ENCODE measurements at regions not wholly inside any gene's neighbourhood (a gene's known extent, or its start where the extent isn't known, plus 50 kb on each side); places are given as distances from the start of the nearest gene placed in this dataset.

DNA sequence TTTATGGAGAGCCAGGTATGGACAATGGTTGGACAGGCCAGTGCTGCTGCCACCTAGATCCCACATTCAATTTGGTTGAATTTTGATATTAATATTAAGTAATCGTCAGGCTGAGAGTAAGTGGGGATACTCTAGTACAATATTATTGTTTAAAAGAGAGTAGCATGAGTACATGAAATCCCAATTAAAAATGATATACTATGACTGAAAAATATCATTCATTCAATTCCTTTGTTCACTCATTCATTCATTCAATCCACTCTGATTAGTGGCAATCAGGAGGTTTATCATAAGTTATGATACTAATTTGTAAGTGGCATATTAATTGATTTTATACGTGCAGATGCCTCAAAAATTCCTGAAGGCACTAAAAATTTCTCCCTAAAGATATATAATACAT lies 224.2 kb downstream of the DMRT2 start:
- in situ Hi-C loops (cut with HindIII; ENCODE audit: low pct_unique_long_range_greater_than_20kb, low sequenced_read_pairs), result no loop called here
- DNase-seq (ENCODE audit: low read depth in 1 of 2, low spot score in 1 of 2), result no peak
- TF ChIP-seq JUND (IDR thresholded peaks at IDR 0.05; ENCODE audit: low read depth), result no peak

- no peak for TF ChIP-seq JUND (IDR thresholded peaks at IDR 0.05; ENCODE audit: low read depth)
- no peak for DNase-seq (ENCODE audit: low read depth in 1 of 2, low spot score in 1 of 2)
- in situ Hi-C loops (cut with HindIII; ENCODE audit: low pct_unique_long_range_greater_than_20kb, low sequenced_read_pairs), result no loop called here
These were observed 226.3 kb downstream of the DMRT2 start for GRCh38 chr9:1276474-1276873.

GRCh38 chr9:1284727-1285126 lies 234.6 kb downstream of the DMRT2 start:
- in situ Hi-C loops (cut with HindIII; ENCODE audit: low pct_unique_long_range_greater_than_20kb, low sequenced_read_pairs), result no loop called here
- no peak for TF ChIP-seq JUND (IDR thresholded peaks at IDR 0.05; ENCODE audit: low read depth)
- DNase-seq (ENCODE audit: low read depth in 1 of 2, low spot score in 1 of 2), result no peak

DNA sequence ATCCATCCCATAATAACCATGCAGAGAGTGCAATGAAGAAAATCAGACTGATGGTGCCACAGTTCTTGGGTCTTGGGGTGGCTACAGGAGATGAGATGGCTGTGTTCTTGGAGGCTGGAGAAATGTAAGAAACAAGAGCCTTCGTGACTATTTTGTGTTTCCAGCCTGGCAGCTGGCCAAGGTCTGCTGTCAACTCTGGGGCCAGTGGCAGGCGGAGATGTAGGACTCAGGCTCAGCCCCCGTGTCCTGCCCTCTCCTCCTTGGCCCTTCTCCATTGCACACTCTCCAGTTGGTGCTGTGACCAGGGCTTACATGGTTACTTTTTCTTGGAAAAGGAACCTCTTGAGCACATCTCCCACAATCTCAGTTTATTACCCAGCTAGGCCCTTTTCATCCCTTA lies 235.4 kb downstream of the DMRT2 start:
- in situ Hi-C loops (cut with HindIII; ENCODE audit: low pct_unique_long_range_greater_than_20kb, low sequenced_read_pairs), result no loop called here
- no peak for TF ChIP-seq JUND (IDR thresholded peaks at IDR 0.05; ENCODE audit: low read depth)
- DNase-seq (ENCODE audit: low read depth in 1 of 2, low spot score in 1 of 2), result no peak

GRCh38 chr9:1292384-1292783 lies 242.2 kb downstream of the DMRT2 start:
- in situ Hi-C loops (cut with HindIII; ENCODE audit: low pct_unique_long_range_greater_than_20kb, low sequenced_read_pairs), result no loop called here
- no peak for TF ChIP-seq JUND (IDR thresholded peaks at IDR 0.05; ENCODE audit: low read depth)
- DNase-seq (ENCODE audit: low read depth in 1 of 2, low spot score in 1 of 2), result no peak

- no peak for DNase-seq (ENCODE audit: low read depth in 1 of 2, low spot score in 1 of 2)
- in situ Hi-C loops (cut with HindIII; ENCODE audit: low pct_unique_long_range_greater_than_20kb, low sequenced_read_pairs), result no loop called here
- no peak for TF ChIP-seq JUND (IDR thresholded peaks at IDR 0.05; ENCODE audit: low read depth)
These were observed 244.6 kb downstream of the DMRT2 start for GRCh38 chr9:1294641-1295258.

DNA sequence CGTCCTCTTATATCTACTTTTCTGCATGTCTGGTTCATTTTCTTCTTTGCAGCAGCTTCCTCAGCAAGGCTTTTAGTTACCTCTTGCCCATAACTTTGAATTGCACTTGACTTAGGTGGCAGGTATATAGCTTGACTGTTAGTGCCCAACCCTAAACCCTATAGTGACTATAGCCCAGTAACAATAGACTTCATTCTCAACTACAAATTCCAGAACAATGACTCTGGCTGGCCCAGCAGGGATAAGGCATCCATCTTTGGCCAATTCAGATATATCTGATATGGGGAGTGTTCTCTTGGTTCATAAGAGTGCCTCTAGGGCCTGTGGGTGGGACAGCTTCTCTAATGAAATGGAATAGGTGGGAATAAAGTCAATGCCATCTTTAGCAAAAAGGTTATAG lies 246.2 kb downstream of the DMRT2 start:
- in situ Hi-C loops (cut with HindIII; ENCODE audit: low pct_unique_long_range_greater_than_20kb, low sequenced_read_pairs), result no loop called here
- no peak for DNase-seq (ENCODE audit: low read depth in 1 of 2, low spot score in 1 of 2)
- no peak for TF ChIP-seq JUND (IDR thresholded peaks at IDR 0.05; ENCODE audit: low read depth)

GRCh38 chr9:1298046-1298445 lies 247.9 kb downstream of the DMRT2 start:
- no peak for DNase-seq (ENCODE audit: low read depth in 1 of 2, low spot score in 1 of 2)
- TF ChIP-seq JUND (IDR thresholded peaks at IDR 0.05; ENCODE audit: low read depth), result no peak
- in situ Hi-C loops (cut with HindIII; ENCODE audit: low pct_unique_long_range_greater_than_20kb, low sequenced_read_pairs), result no loop called here

- TF ChIP-seq JUND (IDR thresholded peaks at IDR 0.05; ENCODE audit: low read depth), result no peak
- in situ Hi-C loops (cut with HindIII; ENCODE audit: low pct_unique_long_range_greater_than_20kb, low sequenced_read_pairs), result no loop called here
- DNase-seq (ENCODE audit: low read depth in 1 of 2, low spot score in 1 of 2), result no peak
These were observed 250.8 kb downstream of the DMRT2 start for GRCh38 chr9:1300941-1301340.

DNA sequence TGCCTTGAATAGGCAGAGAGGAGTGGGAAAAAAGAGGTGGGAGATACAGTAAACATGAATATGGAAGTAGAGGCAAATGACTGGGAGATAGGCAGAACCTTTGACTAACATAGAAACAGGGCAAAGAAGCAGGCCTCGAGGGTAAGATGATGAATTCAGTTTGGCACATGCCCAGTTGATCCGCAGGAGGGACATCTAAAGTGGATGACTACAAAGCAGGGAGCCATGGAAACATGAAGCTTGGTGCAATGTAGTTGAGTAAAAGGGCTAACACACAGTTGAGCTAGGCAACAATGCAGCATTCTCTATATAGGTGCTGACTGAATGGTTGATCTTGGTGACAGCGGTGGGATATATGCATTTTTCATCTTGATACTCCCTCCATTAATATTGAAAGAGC lies 253.8 kb downstream of the DMRT2 start:
- no peak for DNase-seq (ENCODE audit: low read depth in 1 of 2, low spot score in 1 of 2)
- in situ Hi-C loops (cut with HindIII; ENCODE audit: low pct_unique_long_range_greater_than_20kb, low sequenced_read_pairs), result no loop called here
- no peak for TF ChIP-seq JUND (IDR thresholded peaks at IDR 0.05; ENCODE audit: low read depth)

DNA sequence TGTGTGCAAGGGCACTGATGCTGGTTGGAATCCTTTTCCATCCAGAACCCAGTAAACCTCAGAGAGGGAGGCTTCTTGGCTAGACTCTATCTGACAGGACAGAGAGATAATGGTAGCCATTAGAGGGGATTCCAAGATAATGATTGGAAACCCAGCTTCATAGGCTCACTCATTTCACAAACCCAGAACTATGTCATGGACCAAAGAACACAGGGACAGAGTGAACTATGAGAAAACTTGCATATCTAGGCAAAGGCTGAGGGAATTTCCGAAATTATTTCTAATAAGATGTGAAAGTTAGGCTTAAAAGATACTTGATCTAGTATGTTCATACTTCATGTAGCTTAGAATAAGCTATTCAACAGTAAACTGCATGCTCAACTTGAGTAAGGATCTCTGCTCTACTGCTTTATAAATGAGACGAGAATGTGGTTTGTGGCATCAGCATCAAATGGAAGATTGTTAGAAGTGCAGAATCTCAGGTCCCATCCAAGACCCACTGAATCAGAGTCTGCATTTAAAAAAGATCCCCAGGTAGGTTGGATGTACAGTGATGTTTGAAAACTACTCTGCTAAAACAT lies 261.4 kb downstream of the DMRT2 start:
- DNase-seq (ENCODE audit: low read depth in 1 of 2, low spot score in 1 of 2), result no peak
- no peak for TF ChIP-seq JUND (IDR thresholded peaks at IDR 0.05; ENCODE audit: low read depth)
- in situ Hi-C loops (cut with HindIII; ENCODE audit: low pct_unique_long_range_greater_than_20kb, low sequenced_read_pairs), result no loop called here

GRCh38 chr9:1319436-1319835 lies 269.3 kb downstream of the DMRT2 start:
- no peak for DNase-seq (ENCODE audit: low read depth in 1 of 2, low spot score in 1 of 2)
- in situ Hi-C loops (cut with HindIII; ENCODE audit: low pct_unique_long_range_greater_than_20kb, low sequenced_read_pairs), result no loop called here
- no peak for TF ChIP-seq JUND (IDR thresholded peaks at IDR 0.05; ENCODE audit: low read depth)

DNA sequence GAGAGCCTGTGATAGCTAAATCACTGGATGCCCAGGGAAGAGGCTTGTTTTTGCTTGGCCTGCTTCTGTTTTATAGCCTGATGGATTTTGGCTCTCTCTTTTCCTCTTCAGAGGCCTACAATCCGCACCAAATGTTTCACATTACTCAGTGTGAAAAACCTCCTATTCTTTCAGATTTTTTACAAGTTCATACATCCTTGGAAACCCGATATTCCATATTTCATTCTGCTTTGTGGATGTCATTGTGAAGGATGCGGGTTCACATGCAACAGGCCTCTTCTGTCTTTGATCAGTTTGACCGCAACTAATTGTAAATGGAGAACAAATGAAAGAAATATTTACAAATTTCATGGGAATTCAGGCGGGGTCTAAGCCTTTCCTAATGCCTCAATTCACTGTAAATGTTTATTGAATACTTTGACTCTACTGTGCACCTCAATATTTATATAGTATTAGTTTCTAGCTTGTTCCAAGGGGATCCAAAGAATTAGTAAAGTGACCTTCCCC lies 269.9 kb downstream of the DMRT2 start:
- in situ Hi-C loops (cut with HindIII; ENCODE audit: low pct_unique_long_range_greater_than_20kb, low sequenced_read_pairs), result no loop called here
- DNase-seq (ENCODE audit: low read depth in 1 of 2, low spot score in 1 of 2), result no peak
- TF ChIP-seq JUND (IDR thresholded peaks at IDR 0.05; ENCODE audit: low read depth), result no peak

Measured in T47D (cell line).